ENCODE measurements at regions not wholly inside any gene's neighbourhood (a gene's known extent, or its start where the extent isn't known, plus 50 kb on each side); places are given as distances from the start of the nearest gene placed in this dataset.
A peak's percentile ranks its signal among the peaks of the same experiment; 100 is the strongest.
"Not testable (repeated sequence)": the region's sequence is repeated elsewhere in the genome, so short reads cannot be mapped to it uniquely, and the experiment has no call there.

DNA sequence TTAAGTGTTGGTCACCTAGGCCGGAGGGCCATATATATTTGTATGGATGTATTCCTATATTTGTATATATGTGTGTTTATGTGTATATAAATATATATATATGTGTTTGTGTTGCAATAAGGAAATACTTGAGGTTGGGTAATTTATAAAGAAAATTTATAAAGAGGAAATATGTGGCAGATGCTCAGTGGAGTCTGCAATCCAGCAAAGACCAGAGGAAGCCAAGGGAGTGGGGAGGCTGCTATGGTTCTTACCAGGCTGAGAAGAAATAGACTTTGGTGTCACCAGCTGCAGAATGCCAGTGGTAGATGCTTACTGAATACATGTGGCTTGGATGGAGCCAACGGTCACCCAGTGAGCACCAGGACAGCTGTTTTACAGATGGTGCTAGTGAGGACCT, 97.4 kb upstream of the ELOVL5 start:
- no peak for DNase-seq

DNA sequence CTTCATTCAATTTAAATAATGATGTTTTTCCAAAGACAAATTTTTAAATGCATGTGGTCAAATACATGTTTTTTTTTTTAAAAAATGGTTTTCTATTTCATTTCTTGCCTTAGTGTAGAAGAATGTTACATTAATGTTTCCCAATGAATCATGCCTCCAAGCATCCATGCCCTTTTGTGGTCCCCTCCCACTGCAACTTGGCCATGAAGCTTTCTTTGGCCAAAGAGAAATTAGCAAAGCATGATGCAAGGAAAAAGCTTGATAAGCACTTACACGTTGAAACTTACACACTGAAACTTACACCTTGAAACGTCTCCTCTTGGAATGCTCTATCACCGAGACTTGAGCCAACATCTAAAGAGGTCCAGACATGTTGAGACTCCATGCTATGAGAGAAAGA, 93.0 kb upstream of the ELOVL5 start:
- no peak for DNase-seq

DNA sequence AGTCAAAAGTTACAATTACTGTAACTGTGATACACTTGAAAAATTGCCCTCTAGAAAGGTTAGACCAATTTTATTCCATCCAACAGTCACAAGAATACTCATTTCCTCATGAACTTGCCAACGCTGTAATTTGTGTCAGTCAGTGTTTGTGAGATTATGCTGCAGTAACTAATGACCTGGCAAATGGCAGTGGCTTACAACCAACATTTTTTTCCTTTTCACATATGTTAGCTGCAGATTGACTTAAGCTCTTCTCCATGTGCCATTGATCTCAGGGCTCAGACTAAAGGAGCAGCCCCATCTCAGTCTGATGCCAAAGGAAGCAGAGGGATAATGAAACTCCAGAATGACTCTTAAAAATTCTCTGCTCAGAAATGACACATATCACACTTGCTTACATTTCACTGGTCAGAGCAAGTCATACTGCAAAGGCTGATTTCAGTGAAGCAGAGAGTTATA, 92.3 kb upstream of the ELOVL5 start:
- DNase-seq, result no peak

DNA sequence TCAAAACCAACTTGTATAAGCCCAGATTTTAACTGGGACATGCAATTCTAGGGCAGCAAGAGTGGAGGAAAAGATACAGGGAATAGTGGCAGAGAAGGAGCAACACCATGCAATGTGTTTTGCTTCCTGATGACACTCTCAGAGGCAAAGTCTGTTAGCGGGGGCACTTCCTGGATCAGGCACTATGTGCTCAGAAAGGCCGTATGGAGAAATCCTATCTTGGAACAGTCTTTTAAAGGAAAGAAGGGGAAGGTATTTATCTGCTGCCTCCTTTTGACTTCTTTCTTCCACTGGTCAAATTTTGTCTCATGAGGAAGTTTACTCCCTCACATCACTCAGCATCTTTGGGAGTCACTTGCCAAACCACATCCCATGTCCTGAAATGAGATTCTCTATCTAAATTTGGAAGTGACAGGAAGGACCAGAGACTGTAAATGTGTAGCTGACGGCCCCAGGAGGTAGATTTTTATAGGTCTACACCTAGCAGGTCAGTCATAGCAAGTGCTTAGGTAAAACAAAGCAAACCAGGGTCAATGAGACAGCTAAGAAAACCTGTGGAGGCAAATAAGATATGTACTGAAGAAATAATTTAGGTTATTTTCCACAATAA, 91.7 kb upstream of the ELOVL5 start:
- DNase-seq, result no peak

DNA sequence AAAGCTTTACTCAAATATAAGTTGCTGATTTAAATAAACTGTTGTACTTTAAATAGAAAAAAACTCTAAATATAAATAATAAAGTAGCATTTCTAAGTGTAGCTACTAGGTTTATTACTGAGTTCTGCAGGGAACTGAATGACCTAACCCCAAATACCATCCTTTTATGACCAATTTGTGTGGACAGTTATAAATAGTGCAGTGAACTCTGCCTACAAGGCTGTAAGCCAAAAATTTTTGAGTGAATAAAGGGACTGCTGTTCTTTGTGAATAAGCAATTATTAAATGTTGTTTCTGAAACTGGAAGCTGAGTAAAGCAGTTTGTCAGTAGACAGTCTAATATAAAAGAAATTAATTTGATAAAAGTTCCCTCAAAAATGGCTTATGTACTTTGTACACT, 90.8 kb upstream of the ELOVL5 start:
- no peak for DNase-seq

DNA sequence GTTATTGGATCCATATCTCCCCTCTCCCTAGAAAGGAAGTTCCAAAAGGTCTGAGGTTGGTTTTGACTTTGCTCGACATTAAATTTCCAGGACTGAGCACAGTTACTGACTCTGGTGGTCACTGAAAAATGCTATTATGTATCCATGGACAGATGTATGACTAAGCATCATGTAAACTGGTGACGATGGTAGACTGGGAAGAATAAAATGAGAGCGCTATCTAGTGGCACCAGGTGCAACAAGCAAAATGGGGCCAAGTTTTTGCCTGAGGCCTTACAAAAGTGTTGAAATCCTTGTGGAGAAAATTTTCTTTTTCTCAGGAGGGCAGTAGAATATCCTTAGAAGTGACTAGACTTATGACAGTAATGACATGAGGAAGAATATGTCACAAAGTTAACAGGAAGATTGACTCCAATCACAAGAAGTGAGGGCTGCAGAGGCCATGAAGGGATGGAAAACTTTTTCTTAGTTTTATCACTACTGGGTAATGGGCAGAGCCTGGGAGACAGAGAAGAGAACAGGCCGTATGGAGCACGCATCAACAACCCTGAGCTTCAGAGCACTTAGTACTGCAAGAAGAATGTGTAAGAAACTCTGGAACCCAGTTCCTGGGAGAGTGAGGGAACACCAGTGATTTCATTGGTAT, 88.9 kb upstream of the ELOVL5 start:
- peak; percentile 3 for DNase-seq

DNA sequence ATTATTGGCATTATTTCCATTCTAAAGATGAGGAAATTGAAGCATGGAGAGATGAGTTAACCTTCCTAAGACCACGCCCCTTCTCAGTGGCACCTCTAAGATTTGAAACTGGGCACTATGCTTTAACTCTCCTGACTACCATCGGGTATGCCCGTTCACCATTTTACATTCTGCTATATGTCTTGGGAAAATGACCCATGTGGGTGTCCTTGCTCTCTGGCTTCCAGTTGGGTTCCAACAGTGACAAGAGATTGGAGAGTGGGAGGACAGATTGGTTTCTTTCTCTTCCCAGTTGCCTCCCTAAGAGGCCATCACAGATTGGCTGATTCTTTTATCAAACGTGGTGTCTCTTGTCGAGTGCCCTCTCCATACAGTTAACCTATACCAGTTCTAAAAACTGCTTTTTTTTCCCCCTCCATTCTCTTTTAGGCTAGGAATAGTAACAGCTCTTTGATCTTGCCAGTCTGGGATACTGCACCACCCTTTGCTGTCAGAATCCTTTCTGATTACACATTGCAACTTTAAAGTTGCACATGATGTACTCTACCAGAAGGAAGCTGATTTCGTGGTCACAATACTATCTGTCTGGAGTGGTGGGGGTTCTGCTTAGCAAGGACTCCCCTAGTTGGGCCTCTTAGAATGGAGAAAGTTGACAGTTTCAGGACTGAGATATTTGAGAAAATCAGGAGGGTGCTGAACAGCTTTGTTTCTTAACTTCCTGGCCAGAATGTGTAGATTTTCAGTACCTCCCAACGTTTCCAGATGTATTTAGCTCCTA, 88.0 kb upstream of the ELOVL5 start:
- no peak for DNase-seq

DNA sequence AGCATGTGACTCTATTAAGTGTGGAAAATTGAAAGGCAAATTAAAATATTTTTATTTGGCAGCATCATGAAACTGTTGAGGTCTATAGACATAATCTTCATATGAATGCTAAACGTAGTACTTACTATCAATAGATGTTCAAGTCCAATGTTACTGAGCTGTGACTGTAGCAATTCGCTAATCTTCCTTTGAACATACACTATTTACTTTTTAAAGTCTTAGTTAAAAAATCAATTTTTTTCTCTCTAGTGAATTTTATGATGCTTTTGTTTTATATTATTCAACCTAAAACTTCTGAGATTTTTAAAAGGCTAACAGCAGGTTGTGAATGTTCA, 85.2 kb upstream of the ELOVL5 start:
- no peak for DNase-seq

DNA sequence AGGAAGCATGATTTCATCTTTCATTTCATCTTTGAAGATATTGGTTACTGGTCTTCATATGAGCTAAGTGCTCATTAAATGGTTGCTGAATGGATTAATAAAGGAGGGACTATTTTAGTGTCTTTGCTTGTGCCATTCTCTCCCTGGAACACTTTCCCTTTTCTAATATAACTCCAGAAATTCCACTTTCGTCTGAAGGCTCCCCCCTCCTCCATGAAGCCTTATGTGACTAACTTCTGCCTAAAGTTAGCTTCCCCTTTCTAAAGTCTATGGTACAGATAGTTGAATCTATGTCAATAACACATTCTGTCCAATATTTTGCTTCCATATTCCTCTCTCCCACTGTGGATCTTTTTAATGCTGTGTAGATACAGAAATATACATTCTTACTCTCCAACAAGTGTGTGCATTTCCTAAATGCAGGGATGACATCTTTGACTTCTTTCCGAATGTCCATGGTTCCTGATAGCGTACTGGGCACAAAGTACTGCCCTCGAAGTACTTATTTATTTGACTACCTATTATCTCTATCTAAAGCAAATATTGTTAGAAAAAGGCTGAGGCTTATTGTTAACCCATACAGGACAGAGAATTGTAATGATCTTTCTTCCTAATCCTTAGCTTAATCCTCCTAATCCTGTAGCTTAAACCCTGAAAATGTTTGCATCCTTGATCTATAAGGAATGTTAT, 84.7 kb upstream of the ELOVL5 start:
- DNase-seq, result no peak

DNA sequence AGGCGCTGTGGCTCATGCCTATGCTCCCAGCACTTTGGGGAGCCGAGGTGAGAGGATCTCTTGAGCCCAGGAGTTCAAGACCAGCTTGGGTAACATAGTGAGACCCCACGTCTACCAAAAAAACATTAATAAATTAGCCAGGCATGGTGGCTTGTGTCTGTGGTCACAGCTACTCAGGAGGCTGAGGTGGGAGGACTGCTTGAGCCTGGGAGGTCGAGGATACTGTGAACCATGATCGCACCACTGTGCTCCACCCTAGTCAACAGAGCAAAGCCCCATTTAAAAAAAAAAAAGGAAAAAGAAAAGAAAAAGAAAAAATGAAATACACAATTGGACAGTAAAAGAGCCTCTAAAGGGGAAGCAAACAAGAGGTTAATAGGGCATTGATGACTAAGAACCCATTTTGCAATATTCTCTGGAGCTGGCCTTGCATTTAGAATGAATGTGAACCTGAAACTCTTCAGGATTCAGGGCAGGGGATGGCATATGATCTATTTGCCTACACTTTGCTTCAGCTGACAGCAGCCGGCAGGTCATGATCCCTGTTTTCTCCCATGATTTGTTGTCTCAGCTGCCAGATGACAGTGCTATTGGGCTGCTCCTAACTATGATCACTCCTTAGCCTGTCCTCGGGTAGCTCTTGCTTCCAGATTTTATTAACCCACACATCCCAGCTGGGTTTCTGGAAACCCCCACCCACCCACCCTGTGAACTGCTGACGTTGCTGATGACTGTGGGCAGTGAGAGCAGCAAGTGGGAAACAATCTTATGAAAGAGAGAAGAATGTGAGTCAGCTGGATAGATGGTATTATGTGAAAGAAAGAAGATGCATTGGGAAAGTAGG, 83.8 kb upstream of the ELOVL5 start:
- no peak for DNase-seq

DNA sequence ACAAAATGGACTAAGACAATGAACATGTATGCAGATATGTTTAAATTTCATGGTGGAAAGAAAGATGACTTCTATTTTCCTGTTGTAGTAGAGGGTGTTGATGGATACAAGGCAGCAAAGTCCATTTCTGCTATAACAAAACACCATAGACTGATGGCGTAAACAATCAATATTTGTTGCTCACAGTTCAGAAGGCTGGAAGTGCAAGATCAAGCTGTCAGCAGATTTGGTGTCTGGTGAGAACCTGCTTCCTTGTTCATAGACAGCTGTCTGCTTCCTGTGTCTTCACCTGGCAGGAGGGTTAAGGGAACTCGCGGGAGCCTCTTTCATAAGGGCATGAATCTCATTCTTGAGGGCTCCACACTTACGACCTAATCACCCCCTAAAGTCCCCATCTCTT, 83.0 kb upstream of the ELOVL5 start:
- DNase-seq, result peak; percentile 15

DNA sequence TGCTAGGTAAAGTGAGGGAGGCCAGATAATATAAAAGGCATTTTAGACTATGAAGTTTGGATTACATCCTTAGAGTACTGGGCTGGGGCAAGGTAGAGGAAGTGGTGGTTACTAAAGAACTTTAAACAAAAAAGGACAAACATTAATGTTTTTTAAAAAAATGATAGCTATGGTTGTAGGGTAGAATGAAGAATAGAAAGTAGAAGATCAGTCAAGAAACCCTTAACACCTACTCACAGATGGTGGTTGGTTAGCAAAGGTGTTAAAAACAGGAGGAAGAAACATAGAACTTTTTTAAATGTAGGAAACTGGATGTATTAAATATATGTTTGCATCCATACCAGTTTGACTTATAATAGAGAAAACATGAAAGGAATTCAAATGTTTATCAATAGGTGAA, 80.7 kb upstream of the ELOVL5 start:
- no peak for DNase-seq

DNA sequence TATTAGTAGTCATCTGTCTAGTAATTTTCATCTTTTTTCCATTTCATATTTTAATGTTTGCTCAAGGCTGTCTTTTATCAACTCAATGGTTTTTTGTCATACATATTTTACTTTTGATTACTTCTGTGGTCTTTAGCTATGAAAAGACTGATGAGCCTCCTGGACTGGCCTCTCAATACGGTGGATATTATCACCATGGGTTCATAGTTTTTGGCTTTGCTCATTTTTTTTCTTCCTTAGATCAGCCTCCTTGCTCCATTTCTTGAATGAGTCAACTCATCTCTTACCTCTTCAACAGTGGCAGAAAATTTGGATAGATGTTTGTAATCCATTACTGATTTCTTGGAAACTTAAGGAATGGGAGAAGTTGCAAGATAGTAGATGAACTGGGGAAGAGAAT, 80.1 kb upstream of the ELOVL5 start:
- no peak for DNase-seq

DNA sequence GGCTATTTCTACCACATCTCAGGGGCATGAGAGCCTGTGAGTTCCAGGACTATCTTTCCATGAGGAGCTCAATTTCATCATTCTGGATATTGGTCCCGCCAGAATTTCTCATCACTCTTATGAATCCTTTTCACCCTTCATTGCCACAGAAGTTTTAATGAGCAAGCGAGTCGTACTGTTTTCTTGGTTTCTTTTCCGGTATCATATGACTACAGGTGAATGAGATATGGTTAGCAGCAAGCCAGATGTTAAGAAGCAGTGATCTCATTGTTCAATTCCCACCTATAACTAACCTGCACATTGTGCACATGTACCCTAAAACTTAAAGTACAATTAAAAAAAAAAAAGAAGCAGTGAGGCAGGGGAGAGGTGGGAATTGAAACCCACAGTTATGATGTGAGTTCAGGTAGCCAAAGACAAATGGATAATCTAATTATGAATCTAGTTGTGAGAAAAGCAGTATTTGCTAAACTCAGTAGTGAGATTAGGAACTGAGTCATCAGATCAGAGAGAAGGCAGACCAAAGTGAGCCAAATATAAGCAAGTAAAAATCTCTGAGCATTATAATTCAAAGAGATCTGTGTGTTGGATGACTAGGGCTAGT, 78.0 kb upstream of the ELOVL5 start:
- DNase-seq, result no peak

DNA sequence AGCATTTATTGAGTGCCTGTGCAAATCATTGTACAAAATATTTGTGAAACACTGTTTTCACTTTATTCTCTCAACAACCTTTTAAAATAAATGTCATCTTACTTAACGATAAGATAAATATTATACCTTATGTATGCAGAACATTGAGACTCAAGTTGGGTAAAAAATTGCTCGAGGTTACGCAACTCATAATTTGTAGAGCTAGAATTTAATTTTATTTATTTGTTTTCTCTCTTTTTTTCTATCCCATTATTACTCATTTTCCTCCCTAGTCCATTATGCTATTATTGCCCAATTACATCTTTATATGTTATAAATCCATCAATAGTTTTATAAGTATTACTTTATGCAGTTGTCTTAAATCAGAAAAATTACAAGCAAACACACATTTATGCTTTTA, 77.4 kb upstream of the ELOVL5 start:
- DNase-seq, result no peak

DNA sequence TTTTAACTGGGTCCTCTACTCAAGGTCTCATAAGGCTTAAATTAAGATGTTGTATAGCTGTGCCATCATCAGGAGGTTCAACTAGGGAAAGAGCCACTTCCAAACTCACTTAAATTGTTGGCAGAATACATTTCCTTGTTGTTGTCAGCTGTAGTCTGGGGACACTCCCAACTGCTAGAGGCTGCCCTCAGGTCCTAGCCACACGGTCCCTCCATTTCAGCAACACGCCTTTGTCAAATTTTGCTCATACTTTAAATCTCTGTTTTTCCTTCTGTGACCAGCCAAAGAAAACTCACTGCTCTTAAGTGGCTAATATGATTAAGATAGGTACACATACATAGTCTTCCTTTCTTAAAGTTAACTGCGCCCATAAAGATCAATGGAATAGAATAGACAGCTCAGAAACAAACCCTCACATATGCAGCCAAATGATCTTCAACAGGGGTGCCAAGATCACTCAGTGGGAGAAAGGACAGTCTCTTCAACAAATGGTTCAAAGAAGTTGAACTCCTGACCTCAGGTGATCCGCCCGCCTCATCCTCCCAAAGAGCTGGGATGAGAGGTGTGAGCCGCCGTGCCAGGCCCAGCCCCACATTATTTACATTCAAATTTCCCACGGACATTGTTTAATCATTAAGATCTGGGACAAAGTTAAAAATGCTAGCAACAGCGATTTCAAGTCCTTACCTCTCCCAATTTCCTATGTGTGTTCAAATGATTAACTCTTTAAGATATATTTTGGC, 76.4 kb upstream of the ELOVL5 start:
- DNase-seq, result no peak

DNA sequence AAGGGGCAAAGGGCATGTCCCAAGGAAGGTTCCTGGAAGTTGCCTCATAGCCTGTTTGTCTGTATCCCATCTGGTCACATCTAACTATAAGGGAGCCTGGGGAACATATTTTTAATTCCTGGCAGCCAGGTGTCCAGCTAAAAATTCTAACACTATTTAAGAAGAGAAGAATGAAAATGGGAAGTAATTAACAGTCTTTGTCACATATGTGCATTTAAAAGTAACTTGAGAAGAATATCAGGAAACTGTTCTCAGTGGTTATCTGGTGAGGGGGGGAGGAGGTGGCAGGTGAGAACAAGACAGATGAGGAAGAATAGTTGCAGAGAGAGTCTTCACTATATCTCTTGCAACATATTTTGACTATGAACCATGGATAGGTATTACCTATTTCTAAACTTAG, 75.5 kb upstream of the ELOVL5 start:
- no peak for DNase-seq

DNA sequence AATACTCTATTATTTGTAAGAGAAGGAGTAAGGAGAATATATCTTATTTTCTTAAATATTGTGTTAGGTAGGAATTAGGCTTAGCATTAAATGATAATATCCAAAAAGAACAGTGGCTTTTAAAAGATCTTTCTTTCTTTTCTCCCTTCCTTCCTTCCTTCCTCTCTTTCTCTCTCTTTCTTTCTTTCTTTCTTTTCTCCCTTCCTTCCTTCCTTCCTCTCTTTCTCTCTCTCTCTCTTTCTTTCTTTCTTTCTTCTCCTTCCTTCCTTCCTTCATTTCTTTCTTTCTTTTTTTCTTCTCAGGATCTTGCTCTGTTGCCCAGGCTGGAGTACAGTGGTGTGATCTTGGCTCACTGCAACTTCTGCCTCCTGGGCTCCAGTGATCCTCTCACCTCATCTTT, 74.8 kb upstream of the ELOVL5 start:
- not testable (repeated sequence) for DNase-seq

DNA sequence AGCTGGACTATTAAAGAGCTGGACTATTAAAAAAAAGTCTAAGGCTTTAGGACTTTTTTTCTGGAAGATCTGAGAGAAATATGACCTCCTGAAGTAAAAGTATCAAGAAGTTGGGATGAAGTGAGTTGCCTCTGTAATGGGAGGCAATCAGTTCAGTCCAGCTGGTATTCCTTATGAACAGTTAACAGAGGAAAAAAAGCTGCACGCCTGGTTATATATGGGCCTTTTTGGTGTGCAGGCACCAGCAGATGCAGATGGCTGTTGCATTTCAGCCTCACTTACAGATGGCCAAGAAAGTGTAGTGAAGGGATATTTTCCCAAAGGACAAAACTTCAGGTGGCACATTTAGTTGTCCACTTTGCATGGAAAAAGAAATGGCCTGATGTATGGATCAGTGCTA, 70.3 kb upstream of the ELOVL5 start:
- no peak for DNase-seq

DNA sequence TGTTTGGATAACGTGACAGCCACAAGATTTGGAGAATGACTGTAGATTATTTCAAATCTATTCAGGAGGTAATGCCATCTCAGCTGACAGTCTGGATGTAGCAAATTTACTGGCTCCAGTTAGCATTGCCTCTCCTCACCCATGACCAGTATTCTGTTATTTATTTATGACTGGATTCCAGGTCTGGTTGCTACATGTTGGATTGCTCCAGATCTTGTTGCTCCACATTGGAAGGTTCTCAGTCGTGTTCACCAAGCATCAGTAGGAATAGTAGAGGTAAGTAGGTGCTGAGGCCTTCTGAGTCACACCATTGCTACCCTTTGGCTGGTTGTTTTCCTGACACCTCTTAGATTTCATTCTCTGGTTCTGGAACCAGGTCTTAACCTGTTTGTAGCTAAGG, 69.5 kb upstream of the ELOVL5 start:
- no peak for DNase-seq

DNA sequence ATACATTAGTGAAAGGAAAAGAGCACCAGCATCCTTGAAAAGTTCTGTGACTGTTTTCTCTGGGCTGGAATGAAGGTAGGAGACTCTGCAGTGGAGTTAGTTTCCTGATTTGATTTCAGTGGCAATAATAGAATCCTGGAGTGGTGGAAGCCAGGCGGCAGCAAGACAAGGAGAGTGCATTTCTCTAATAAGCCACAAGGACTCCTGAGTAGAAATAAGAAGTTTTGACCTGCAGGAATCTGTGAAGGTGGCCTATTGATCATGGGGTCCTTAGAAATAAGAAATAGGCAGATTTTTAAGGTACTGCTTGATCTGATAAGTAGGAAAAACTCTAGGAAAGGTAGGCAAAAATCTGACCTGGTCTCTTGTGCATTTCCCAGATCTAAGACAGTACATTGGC, 68.4 kb upstream of the ELOVL5 start:
- DNase-seq, result no peak

DNA sequence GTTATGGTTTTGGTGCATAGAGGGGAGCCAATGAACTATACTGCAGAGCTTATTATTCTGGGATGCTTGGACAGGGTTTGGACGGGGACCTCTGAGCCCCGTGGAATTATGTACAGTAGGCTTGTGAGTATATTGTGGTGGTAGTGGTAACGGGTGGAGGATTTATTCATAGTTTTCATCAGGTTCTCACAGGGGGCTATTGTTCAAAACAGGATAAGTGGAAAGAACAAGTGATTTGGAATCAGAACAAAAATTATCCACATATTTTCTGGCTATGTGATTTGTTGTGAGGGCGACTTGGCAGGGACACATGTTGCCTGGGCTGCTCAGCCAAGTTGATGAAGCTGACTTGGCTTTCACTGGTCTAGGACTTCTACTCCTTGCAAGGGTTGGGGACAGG, 64.6 kb upstream of the ELOVL5 start:
- no peak for DNase-seq
